ENCODE measurements at regions not wholly inside any gene's neighbourhood (a gene's known extent, or its start where the extent isn't known, plus 50 kb on each side); places are given as distances from the start of the nearest gene placed in this dataset.

- ChIA-PET POLR2A (no interaction called here), CTCF (no interaction called here)
- DNase-seq (ENCODE audit: extremely low spot score) = no peak
- no peak for TF ChIP-seq NFRKB (IDR thresholded peaks at IDR 0.05)
- TF ChIP-seq SP1 (IDR thresholded peaks at IDR 0.05) = no peak
- TF ChIP-seq ARNT (IDR thresholded peaks at IDR 0.05) = no peak
- no peak for TF ChIP-seq ELF4 (IDR thresholded peaks at IDR 0.05)
- TF ChIP-seq SUZ12 (IDR thresholded peaks at IDR 0.05) = no peak
- TF ChIP-seq FOXM1 (IDR thresholded peaks at IDR 0.05; ENCODE audit: borderline replicate concordance) = no peak
- no peak for TF ChIP-seq HDGF (IDR thresholded peaks at IDR 0.05; ENCODE audit: borderline replicate concordance)
- no peak for TF ChIP-seq ZNF384 (IDR thresholded peaks at IDR 0.05)
- TF ChIP-seq BHLHE40 (IDR thresholded peaks at IDR 0.05; ENCODE audit: borderline replicate concordance) = no peak
- TF ChIP-seq LEF1 (IDR thresholded peaks at IDR 0.05; ENCODE audit: borderline replicate concordance) = no peak
- TF ChIP-seq FOXA1 (IDR thresholded peaks at IDR 0.05) = no peak
- TF ChIP-seq PKNOX1 (IDR thresholded peaks at IDR 0.05) = no peak
- no peak for TF ChIP-seq FOXK2 (IDR thresholded peaks at IDR 0.05)
- no peak for TF ChIP-seq L3MBTL2 (conservative IDR thresholded peaks at IDR 0.05)
- no peak for TF ChIP-seq TARDBP (IDR thresholded peaks at IDR 0.05)
- no peak for TF ChIP-seq CTBP1 (IDR thresholded peaks at IDR 0.05; ENCODE audit: borderline replicate concordance)
Observed at GRCh38 chr14:55846826-55847446, 266.9 kb downstream of the KTN1 start.

GRCh38 chr14:55847766-55848165 lies 267.8 kb downstream of the KTN1 start:
- no peak for TF ChIP-seq L3MBTL2 (conservative IDR thresholded peaks at IDR 0.05)
- no peak for TF ChIP-seq FOXK2 (IDR thresholded peaks at IDR 0.05)
- TF ChIP-seq PKNOX1 (IDR thresholded peaks at IDR 0.05) = no peak
- TF ChIP-seq FOXM1 (IDR thresholded peaks at IDR 0.05; ENCODE audit: borderline replicate concordance) = no peak
- no peak for TF ChIP-seq ZNF384 (IDR thresholded peaks at IDR 0.05)
- no peak for TF ChIP-seq SUZ12 (IDR thresholded peaks at IDR 0.05)
- no peak for TF ChIP-seq BHLHE40 (IDR thresholded peaks at IDR 0.05; ENCODE audit: borderline replicate concordance)
- TF ChIP-seq HDGF (IDR thresholded peaks at IDR 0.05; ENCODE audit: borderline replicate concordance) = no peak
- no peak for TF ChIP-seq LEF1 (IDR thresholded peaks at IDR 0.05; ENCODE audit: borderline replicate concordance)
- no peak for TF ChIP-seq CTBP1 (IDR thresholded peaks at IDR 0.05; ENCODE audit: borderline replicate concordance)
- no peak for TF ChIP-seq SP1 (IDR thresholded peaks at IDR 0.05)
- no peak for TF ChIP-seq TARDBP (IDR thresholded peaks at IDR 0.05)
- TF ChIP-seq FOXA1 (IDR thresholded peaks at IDR 0.05) = no peak
- no peak for TF ChIP-seq NFRKB (IDR thresholded peaks at IDR 0.05)
- TF ChIP-seq ARNT (IDR thresholded peaks at IDR 0.05) = no peak
- no peak for TF ChIP-seq ELF4 (IDR thresholded peaks at IDR 0.05)
- POLR2A ChIA-PET = no interaction called here
- CTCF ChIA-PET = no interaction called here
- no peak for DNase-seq (ENCODE audit: extremely low spot score)

DNA sequence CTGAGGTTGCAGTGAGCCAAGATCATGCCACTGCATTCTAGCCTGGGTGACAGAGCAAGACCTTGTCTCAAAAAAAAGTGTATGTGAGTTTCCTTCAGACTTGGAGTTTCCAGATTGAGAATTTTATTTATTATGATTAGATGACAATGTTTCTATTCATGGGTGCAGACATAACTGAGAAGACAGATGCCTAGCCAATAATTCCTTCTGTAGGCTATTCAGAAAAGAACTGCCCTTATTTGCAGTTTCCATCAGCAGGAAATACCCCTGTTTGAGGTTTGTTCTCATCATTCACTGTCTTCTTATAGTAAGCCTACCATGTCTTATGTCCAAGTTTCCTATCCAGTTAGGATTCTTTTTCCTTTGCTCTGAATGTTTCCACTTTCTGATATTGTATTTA lies 269.0 kb downstream of the KTN1 start:
- no peak for TF ChIP-seq SP1 (IDR thresholded peaks at IDR 0.05)
- no peak for TF ChIP-seq CTBP1 (IDR thresholded peaks at IDR 0.05; ENCODE audit: borderline replicate concordance)
- no peak for TF ChIP-seq SUZ12 (IDR thresholded peaks at IDR 0.05)
- ChIA-PET CTCF (no interaction called here), POLR2A (no interaction called here)
- DNase-seq (ENCODE audit: extremely low spot score) = no peak

DNA sequence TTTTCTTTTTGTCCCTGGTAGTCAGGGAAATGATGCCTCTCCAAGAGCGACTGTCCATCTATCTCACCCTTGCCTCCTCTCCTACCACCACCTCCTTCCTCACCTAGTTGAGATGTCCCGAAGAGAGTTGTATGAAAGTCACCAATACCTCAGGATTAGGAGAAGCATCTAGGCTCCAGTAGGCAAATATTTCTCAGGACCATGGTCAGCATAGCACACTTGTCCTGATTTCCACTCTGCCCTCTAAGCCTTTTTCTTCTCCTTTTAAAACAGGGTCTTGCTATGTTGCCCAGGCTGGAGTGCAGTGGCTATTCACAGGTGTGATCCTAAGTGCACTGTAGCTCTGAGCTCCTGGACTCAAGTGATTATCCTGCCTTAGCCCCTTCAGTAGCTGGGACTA lies 268.4 kb upstream of the PELI2 start:
- DNase-seq (ENCODE audit: extremely low spot score) = no peak
- ChIA-PET CTCF (no interaction called here), POLR2A (no interaction called here)
- TF ChIP-seq PKNOX1 (IDR thresholded peaks at IDR 0.05) = no peak
- TF ChIP-seq NFRKB (IDR thresholded peaks at IDR 0.05) = no peak
- TF ChIP-seq SP1 (IDR thresholded peaks at IDR 0.05) = no peak
- no peak for TF ChIP-seq ZNF384 (IDR thresholded peaks at IDR 0.05)
- TF ChIP-seq CTBP1 (IDR thresholded peaks at IDR 0.05; ENCODE audit: borderline replicate concordance) = no peak
- TF ChIP-seq SUZ12 (IDR thresholded peaks at IDR 0.05) = no peak
- TF ChIP-seq FOXK2 (IDR thresholded peaks at IDR 0.05) = no peak
- TF ChIP-seq FOXM1 (IDR thresholded peaks at IDR 0.05; ENCODE audit: borderline replicate concordance) = no peak
- TF ChIP-seq L3MBTL2 (conservative IDR thresholded peaks at IDR 0.05) = no peak
- TF ChIP-seq BHLHE40 (IDR thresholded peaks at IDR 0.05; ENCODE audit: borderline replicate concordance) = no peak
- TF ChIP-seq FOXA1 (IDR thresholded peaks at IDR 0.05) = no peak
- TF ChIP-seq TARDBP (IDR thresholded peaks at IDR 0.05) = no peak

DNA sequence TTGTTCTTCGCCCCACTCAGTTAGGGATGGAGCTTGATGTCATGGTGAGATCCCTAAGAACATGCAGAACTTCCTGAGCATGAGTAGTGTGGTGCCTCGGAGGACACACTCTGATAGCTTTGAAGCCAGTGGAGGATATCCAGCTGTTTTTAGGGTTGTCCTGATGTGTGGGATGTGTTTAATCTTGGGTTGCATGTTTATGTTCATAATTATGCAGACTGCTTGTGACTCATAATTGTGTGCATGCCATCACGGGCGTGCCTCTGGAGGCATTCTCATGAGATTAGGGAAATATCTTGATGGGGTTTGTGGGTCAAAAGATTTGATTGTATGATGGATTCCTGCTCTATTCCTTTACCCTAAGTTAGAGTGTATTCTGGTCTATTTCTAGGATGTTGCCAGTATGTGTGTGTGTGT lies 267.4 kb upstream of the PELI2 start:
- ChIA-PET POLR2A (no interaction called here), CTCF (interaction anchor here (0.6 kb wide), 2 partner anchors 396 to 901 kb away, joined by 3 read pairs; no protein-coding TSS in a partner anchor)
- DNase-seq (ENCODE audit: extremely low spot score) = no peak
- TF ChIP-seq FOXA1 (IDR thresholded peaks at IDR 0.05) = no peak

- TF ChIP-seq PKNOX1 (IDR thresholded peaks at IDR 0.05) (no peak), FOXA1 (IDR thresholded peaks at IDR 0.05) (no peak), SUZ12 (IDR thresholded peaks at IDR 0.05) (no peak), ARNT (IDR thresholded peaks at IDR 0.05) (no peak), L3MBTL2 (conservative IDR thresholded peaks at IDR 0.05) (no peak), HDGF (IDR thresholded peaks at IDR 0.05; ENCODE audit: borderline replicate concordance) (no peak), FOXM1 (IDR thresholded peaks at IDR 0.05; ENCODE audit: borderline replicate concordance) (no peak), ELF4 (IDR thresholded peaks at IDR 0.05) (no peak), BHLHE40 (IDR thresholded peaks at IDR 0.05; ENCODE audit: borderline replicate concordance) (no peak), TARDBP (IDR thresholded peaks at IDR 0.05) (no peak), SP1 (IDR thresholded peaks at IDR 0.05) (no peak), FOXK2 (IDR thresholded peaks at IDR 0.05) (no peak), ZNF384 (IDR thresholded peaks at IDR 0.05) (no peak), CTBP1 (IDR thresholded peaks at IDR 0.05; ENCODE audit: borderline replicate concordance) (no peak), NFRKB (IDR thresholded peaks at IDR 0.05) (no peak), LEF1 (IDR thresholded peaks at IDR 0.05; ENCODE audit: borderline replicate concordance) (no peak)
- DNase-seq (ENCODE audit: extremely low spot score) = no peak
- CTCF ChIA-PET = no interaction called here
Observed at GRCh38 chr14:55851301-55851700, 266.9 kb upstream of the PELI2 start.

More at GRCh38 chr14:55851301-55851700, 266.9 kb upstream of the PELI2 start:
- POLR2A ChIA-PET = no interaction called here

Data from HEK293T (cell line).